ENCODE measurements at regions not wholly inside any gene's neighbourhood (a gene's known extent, or its start where the extent isn't known, plus 50 kb on each side); places are given as distances from the start of the nearest gene placed in this dataset.

DNA sequence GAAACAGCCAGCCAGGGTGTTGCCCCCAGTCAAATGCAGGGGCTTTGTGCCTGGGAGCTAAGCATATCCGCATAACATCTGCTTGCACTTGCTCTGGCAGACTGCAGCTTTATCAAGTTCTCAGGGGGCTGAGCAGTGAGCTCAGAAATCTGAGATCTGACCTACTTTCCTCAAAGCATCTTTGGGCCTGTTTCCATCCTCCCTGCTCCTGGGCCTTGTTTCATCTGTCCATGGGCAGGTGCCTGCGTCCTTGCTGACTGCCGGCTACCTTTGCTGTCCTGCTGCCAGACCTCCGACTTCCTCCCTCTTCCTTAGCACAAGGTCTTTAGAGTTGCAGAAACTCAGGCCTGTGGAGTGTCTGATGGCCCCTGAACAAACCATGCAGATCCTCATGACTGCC is 131.2 kb upstream of the B3GAT1 start:
- TF ChIP-seq CTCF (IDR thresholded peaks at IDR 0.05) (no peak), EZH2 (IDR thresholded peaks at IDR 0.05) (no peak), EZH2phosphoT487 (IDR thresholded peaks at IDR 0.05) (no peak)
- H3K27ac ChIP-seq = no peak overlapping the region
- Mint-ChIP-seq H3K9me3 (peaks cover 9% of the 10 kb centered on the region), H3K36me3 (no peaks in the 10 kb centered on the region), H3K4me3 (no peak overlapping the region), H3K27me3 (ENCODE audit: insufficient read depth, low read depth) (peaks cover 10% of the 10 kb centered on the region), H3K4me1 (peaks cover 27% of the 10 kb centered on the region), H3K27ac (peak overlapping the region; percentile 93)
- no peaks in the 10 kb centered on the region for H3K79me2 ChIP-seq (ENCODE audit: low read depth)
- H3K9me3 ChIP-seq (ENCODE audit: low read depth) = no peaks in the 10 kb centered on the region
- H3K4me1 ChIP-seq = peaks cover 8% of the 10 kb centered on the region
- no peak overlapping the region for H2AFZ ChIP-seq (replicated peaks)
- no peaks in the 10 kb centered on the region for H3K36me3 ChIP-seq
- H4K20me1 ChIP-seq (ENCODE audit: low read depth) = no peaks in the 10 kb centered on the region
- no peak for DNase-seq (ENCODE audit: low spot score)
- no peaks in the 10 kb centered on the region for H3F3A ChIP-seq (ENCODE audit: low read depth)
- H3K4me3 ChIP-seq = no peak overlapping the region
- H3K27me3 ChIP-seq = no peaks in the 10 kb centered on the region
- no peak overlapping the region for H3K4me2 ChIP-seq
- H3K9ac ChIP-seq = no peak overlapping the region

DNA sequence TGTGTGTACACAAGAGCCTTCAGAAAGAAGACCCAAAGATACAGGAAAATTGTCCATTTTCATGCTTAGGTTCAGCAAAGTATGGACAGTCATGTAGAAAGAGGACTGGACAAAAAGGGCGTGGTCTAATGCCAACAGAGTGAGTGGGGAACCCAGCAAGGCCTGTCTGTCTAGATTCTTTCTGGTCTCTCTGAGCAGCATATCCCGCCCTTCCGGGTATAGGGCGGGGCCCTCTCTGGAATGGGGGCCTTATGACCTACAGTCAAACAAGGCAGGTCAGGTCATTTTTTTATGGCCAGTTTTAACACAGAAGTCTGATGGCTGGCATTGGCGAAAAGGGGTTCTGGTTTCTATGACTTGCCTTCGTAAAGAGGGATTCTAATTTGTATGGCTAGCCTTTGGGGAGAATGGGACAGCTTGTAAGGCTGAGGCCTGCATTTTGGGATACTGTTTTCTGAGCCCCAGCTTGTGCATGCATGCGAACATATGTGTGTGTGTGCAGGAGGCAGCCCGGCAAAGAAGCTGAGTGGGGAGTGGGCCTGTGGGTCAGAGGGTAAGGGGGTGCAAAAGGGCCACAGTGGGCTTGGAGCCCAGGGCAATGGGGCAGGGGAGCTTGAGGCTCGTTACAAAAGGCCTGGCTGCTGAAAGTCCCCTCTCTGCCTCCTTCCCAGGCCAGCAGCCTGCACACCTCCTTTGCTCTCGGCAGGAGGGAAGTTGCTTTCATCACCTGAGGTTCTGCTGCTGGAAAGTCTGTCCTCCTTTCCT is 130.5 kb upstream of the B3GAT1 start:
- Histone ChIP-seq H3K27ac (no peak overlapping the region), H3K4me2 (no peak overlapping the region), H3K9ac (no peak overlapping the region), H3F3A (ENCODE audit: low read depth) (no peaks in the 10 kb centered on the region), H3K4me3 (no peak overlapping the region), H3K36me3 (no peaks in the 10 kb centered on the region), H3K9me3 (ENCODE audit: low read depth) (no peaks in the 10 kb centered on the region), H4K20me1 (ENCODE audit: low read depth) (no peaks in the 10 kb centered on the region), H3K27me3 (no peaks in the 10 kb centered on the region), H3K4me1 (peaks cover 8% of the 10 kb centered on the region), H2AFZ (replicated peaks) (no peak overlapping the region), H3K79me2 (ENCODE audit: low read depth) (no peaks in the 10 kb centered on the region)
- Mint-ChIP-seq H3K27ac (no peak overlapping the region), H3K4me1 (peaks cover 32% of the 10 kb centered on the region), H3K4me3 (peak overlapping the region; percentile 39), H3K36me3 (no peaks in the 10 kb centered on the region), H3K9me3 (peaks cover 9% of the 10 kb centered on the region), H3K27me3 (ENCODE audit: insufficient read depth, low read depth) (peaks cover 10% of the 10 kb centered on the region)
- TF ChIP-seq CTCF (IDR thresholded peaks at IDR 0.05) = no peak
- TF ChIP-seq EZH2 (IDR thresholded peaks at IDR 0.05) = no peak
- TF ChIP-seq EZH2phosphoT487 (IDR thresholded peaks at IDR 0.05) = no peak
- DNase-seq (ENCODE audit: low spot score) = no peak

GRCh38 chr11:134541951-134542350 is 129.9 kb upstream of the B3GAT1 start:
- Histone ChIP-seq H4K20me1 (ENCODE audit: low read depth) (no peaks in the 10 kb centered on the region), H3F3A (ENCODE audit: low read depth) (no peaks in the 10 kb centered on the region), H3K9ac (no peak overlapping the region), H3K27me3 (no peaks in the 10 kb centered on the region), H3K4me1 (peaks cover 8% of the 10 kb centered on the region), H3K9me3 (ENCODE audit: low read depth) (no peaks in the 10 kb centered on the region), H3K79me2 (ENCODE audit: low read depth) (no peaks in the 10 kb centered on the region), H3K4me2 (no peak overlapping the region), H3K36me3 (no peaks in the 10 kb centered on the region), H2AFZ (replicated peaks) (no peak overlapping the region), H3K27ac (no peak overlapping the region), H3K4me3 (no peak overlapping the region)
- peaks cover 13% of the 10 kb centered on the region for H3K27me3 Mint-ChIP-seq (ENCODE audit: insufficient read depth, low read depth)
- peaks cover 32% of the 10 kb centered on the region for H3K4me1 Mint-ChIP-seq
- H3K27ac Mint-ChIP-seq = no peak overlapping the region
- H3K9me3 Mint-ChIP-seq = peaks cover 9% of the 10 kb centered on the region
- no peak for DNase-seq (ENCODE audit: low spot score)
- H3K4me3 Mint-ChIP-seq = no peak overlapping the region
- no peaks in the 10 kb centered on the region for H3K36me3 Mint-ChIP-seq
- no peak for TF ChIP-seq EZH2 (IDR thresholded peaks at IDR 0.05)

- no peaks in the 10 kb centered on the region for H3K9me3 ChIP-seq (ENCODE audit: low read depth)
- H3K79me2 ChIP-seq (ENCODE audit: low read depth) = no peaks in the 10 kb centered on the region
- no peaks in the 10 kb centered on the region for H4K20me1 ChIP-seq (ENCODE audit: low read depth)
- H3K36me3 Mint-ChIP-seq = no peaks in the 10 kb centered on the region
- no peak overlapping the region for H3K4me2 ChIP-seq
- H3K27ac ChIP-seq = no peak overlapping the region
- H3K4me1 ChIP-seq = peaks cover 8% of the 10 kb centered on the region
- H3K9me3 Mint-ChIP-seq = peaks cover 9% of the 10 kb centered on the region
- no peak for TF ChIP-seq EZH2phosphoT487 (IDR thresholded peaks at IDR 0.05)
- TF ChIP-seq EZH2 (IDR thresholded peaks at IDR 0.05) = no peak
- TF ChIP-seq CTCF (IDR thresholded peaks at IDR 0.05) = no peak
- no peaks in the 10 kb centered on the region for H3F3A ChIP-seq (ENCODE audit: low read depth)
- H3K4me3 ChIP-seq = no peak overlapping the region
- no peak for DNase-seq (ENCODE audit: low spot score)
- H3K36me3 ChIP-seq = no peaks in the 10 kb centered on the region
- H3K27ac Mint-ChIP-seq = no peak overlapping the region
- no peak overlapping the region for H2AFZ ChIP-seq (replicated peaks)
- peaks cover 32% of the 10 kb centered on the region for H3K4me1 Mint-ChIP-seq
- H3K27me3 ChIP-seq = no peaks in the 10 kb centered on the region
- peaks cover 13% of the 10 kb centered on the region for H3K27me3 Mint-ChIP-seq (ENCODE audit: insufficient read depth, low read depth)
- H3K9ac ChIP-seq = no peak overlapping the region
- no peak overlapping the region for H3K4me3 Mint-ChIP-seq
Measured at GRCh38 chr11:134541355-134541754, 129.3 kb upstream of the B3GAT1 start.
